Transverse colon (tissue), 4 donors: ENCODE measurements at regions not wholly inside any gene's neighbourhood (a gene's known extent, or its start where the extent isn't known, plus 50 kb on each side); places are given as distances from the start of the nearest gene placed in this dataset.

Source experiments
- DNase-seq: peaks from one replicate; pipeline ENCODE4 v3.0.0-alpha.2; 2019
- H3K27ac ChIP-seq, 4 donors: fragments of 200-600 bp; sonication (generic); 2 replicates each; pipeline ENCODE4 v1.5.1; 2016 to 2018; ENCODE audit warnings: inconsistent platforms in 4 of 4
- H3K27me3 ChIP-seq: fragments of 200-600 bp; sonication (generic); 2 replicates; pipeline ENCODE4 v1.5.1; 2017; ENCODE audit warnings: inconsistent platforms
- H3K36me3 ChIP-seq, 4 donors: fragments of 200-600 bp; sonication (generic); 2 replicates each; pipeline ENCODE4 v1.5.1; 2017 to 2019; ENCODE audit warnings: inconsistent platforms in 4 of 4
- H3K4me1 ChIP-seq, 4 donors: fragments of 200-600 bp; sonication (generic); 2 replicates each; pipeline ENCODE4 v1.5.1; 2017 to 2020; ENCODE audit warnings: inconsistent platforms in 4 of 4
- H3K4me3 ChIP-seq, 4 donors: fragments of 200-600 bp; sonication (generic); 1 replicate in 1 of 4; 2 replicates in 3 of 4; pipeline versions ENCODE4 v1.5.1 to v1.6.1; 2017 to 2019; ENCODE audit warnings: inconsistent platforms in 4 of 4
- H3K9me3 ChIP-seq, 2 donors: fragments of 200-600 bp; sonication (generic); 2 replicates each; pipeline ENCODE4 v1.5.1; 2017 to 2019; ENCODE audit warnings: inconsistent platforms in 2 of 2
- EP300 ChIP-seq: sonication (generic); formaldehyde crosslinking; IDR thresholded peaks from one replicate; pipeline ENCODE4 v1.6.1; 2017; ENCODE audit warnings: antibody characterized with exemption, low read depth
- POLR2A ChIP-seq: fragments of 450-650 bp; IDR thresholded peaks from one replicate; pipeline ENCODE4 v1.6.1; 2016; ENCODE audit warnings: antibody characterized with exemption, mild to moderate bottlenecking, moderate library complexity
- POLR2AphosphoS5 ChIP-seq, 3 donors: sonication (generic); formaldehyde crosslinking; IDR thresholded peaks; one replicate each; pipeline ENCODE4 v1.6.1; 2016; ENCODE audit warnings: antibody characterized with exemption in 3 of 3
- WGBS, 2 donors: methylation state at CpG; one replicate each; pipeline ENCODE4 v1.1.5; 2018; ENCODE audit warnings: low coverage in 1 of 2; 5-methylcytosine and 5-hydroxymethylcytosine counted together
- in situ Hi-C, 4 donors: fragments of 200-750 bp; cut with MboI; loops; one replicate each; pipeline versions ENCODE4 v1.15.0 to v1.15.1; 2017; ENCODE audit warnings: low sequenced_read_pairs in 3 of 4, low pct_ligation_motif_present in 1 of 4, low pct_unique_long_range_greater_than_20kb in 1 of 4
- intact Hi-C: fragments of 100-400 bp; cut with DNase I; formaldehyde crosslinking; loops from one replicate; pipeline ENCODE4 v1.15.1; 2023; ENCODE audit warnings: low total_unique reads
- TF ChIP-seq, protein P1 (sequence below), 5 experiments: fragments of 200-600 bp in 3 of 5; fragments of 450-650 bp in 2 of 5; sonication (generic) in 3 of 5; IDR thresholded peaks; 1 replicate in 2 of 5; 2 replicates in 3 of 5; pipeline ENCODE4 v1.5.1; 2016 to 2017; ENCODE audit warnings: antibody characterized with exemption in 5 of 5, inconsistent platforms in 3 of 5, mild to moderate bottlenecking in 2 of 5, moderate library complexity in 1 of 5

DNA sequence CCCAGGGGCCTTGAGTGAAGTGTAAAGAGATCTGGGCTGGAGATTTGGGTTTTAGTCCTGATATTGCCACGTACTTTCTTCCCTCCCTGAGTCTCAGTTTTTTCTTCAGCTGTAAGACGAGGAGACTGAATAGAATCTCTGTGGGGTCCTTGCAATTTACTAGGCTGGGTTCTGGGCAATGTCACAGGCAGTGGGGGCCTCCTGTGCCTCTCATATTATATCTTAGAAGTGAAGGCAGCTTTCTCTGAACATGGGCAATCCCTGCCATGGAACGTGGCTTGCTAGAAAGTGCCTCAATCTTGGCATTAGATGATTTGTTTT is 62.0 kb upstream of the PTPRJ start:
- no peaks in the 10 kb centered on the region for H3K27me3 ChIP-seq
- H3K4me3 ChIP-seq, result no peak overlapping the region
- no peak for TF ChIP-seq POLR2A
- TF ChIP-seq POLR2AphosphoS5 (IDR thresholded peaks at IDR 0.05), result no peak
- TF ChIP-seq, protein P1, sequence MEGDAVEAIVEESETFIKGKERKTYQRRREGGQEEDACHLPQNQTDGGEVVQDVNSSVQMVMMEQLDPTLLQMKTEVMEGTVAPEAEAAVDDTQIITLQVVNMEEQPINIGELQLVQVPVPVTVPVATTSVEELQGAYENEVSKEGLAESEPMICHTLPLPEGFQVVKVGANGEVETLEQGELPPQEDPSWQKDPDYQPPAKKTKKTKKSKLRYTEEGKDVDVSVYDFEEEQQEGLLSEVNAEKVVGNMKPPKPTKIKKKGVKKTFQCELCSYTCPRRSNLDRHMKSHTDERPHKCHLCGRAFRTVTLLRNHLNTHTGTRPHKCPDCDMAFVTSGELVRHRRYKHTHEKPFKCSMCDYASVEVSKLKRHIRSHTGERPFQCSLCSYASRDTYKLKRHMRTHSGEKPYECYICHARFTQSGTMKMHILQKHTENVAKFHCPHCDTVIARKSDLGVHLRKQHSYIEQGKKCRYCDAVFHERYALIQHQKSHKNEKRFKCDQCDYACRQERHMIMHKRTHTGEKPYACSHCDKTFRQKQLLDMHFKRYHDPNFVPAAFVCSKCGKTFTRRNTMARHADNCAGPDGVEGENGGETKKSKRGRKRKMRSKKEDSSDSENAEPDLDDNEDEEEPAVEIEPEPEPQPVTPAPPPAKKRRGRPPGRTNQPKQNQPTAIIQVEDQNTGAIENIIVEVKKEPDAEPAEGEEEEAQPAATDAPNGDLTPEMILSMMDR (IDR thresholded peaks at IDR 0.05), result no peak
- TF ChIP-seq EP300, result no peak
- in situ Hi-C loops, result no loop called here
- no peaks in the 10 kb centered on the region for H3K9me3 ChIP-seq
- peak overlapping the region; percentile 49 to 65 (median 62) for H3K27ac ChIP-seq
- intact Hi-C loops, result no loop called here
- H3K36me3 ChIP-seq, result no peaks in the 10 kb centered on the region
- DNase-seq, result no peak
- peaks cover 0 to 15% (median 0%) of the 10 kb centered on the region in 4 donors for H3K4me1 ChIP-seq
- WGBS, 2 donors, result 37% methylated on average over 3 of the region's 3 CpGs; no CpG with 5 or more reads in 1 of the 2 donors

GRCh38 chr11:47917599-47918369 is 62.6 kb upstream of the PTPRJ start:
- peaks cover 0 to 15% (median 0%) of the 10 kb centered on the region in 4 donors for H3K4me1 ChIP-seq
- peak; percentile 73 for DNase-seq
- no peak overlapping the region for H3K4me3 ChIP-seq
- no peaks in the 10 kb centered on the region for H3K36me3 ChIP-seq
- 60 to 61% methylated on average over 5 to 11 of the region's 11 CpGs for WGBS, 2 donors
- no peaks in the 10 kb centered on the region for H3K27me3 ChIP-seq
- in situ Hi-C loops (no loop called here), intact Hi-C loops (no loop called here)
- peak overlapping the region; percentile 49 to 65 (median 62) for H3K27ac ChIP-seq
- TF ChIP-seq POLR2AphosphoS5 (IDR thresholded peaks at IDR 0.05), result peak in 2 of 3 donors; percentile 46 to 57
- no peak for TF ChIP-seq POLR2A
- TF ChIP-seq EP300, result no peak
- TF ChIP-seq, protein P1 (IDR thresholded peaks at IDR 0.05), result no peak
- H3K9me3 ChIP-seq, result no peaks in the 10 kb centered on the region

DNA sequence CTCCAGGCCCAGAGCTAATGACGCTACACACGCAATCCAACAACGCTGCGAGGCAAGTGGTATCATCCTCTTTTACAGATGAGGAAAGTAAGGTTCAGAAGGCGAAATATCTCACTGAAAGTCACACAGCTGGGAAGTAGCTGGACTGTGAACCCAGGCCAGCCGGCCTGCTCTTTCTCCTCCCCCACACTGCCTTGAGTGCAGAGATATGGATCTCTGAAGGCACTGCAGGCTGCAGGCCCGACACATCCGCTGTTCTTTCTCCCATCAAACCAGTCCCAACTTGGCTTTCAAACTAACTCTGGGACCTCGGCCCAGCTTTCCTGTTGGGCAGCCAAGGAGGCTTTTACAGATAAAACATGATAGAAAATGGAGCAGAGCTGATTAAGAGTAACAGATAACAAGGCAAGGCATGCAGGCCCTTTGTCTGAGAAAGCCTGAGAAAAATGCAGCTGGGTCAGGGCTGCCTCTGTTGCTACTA is 64.0 kb upstream of the PTPRJ start:
- DNase-seq, result no peak
- Histone ChIP-seq H3K9me3 (no peaks in the 10 kb centered on the region), H3K4me3 (no peak overlapping the region), H3K4me1 (peaks cover 0 to 15% (median 0%) of the 10 kb centered on the region in 4 donors), H3K36me3 (no peaks in the 10 kb centered on the region), H3K27me3 (no peaks in the 10 kb centered on the region), H3K27ac (peak overlapping the region; percentile 49 to 65 (median 62))
- intact Hi-C loops, result no loop called here
- TF ChIP-seq POLR2AphosphoS5 (IDR thresholded peaks at IDR 0.05) (no peak), POLR2A (no peak), EP300 (no peak)
- TF ChIP-seq, protein P1 (IDR thresholded peaks at IDR 0.05), result no peak
- WGBS, 2 donors, result 68 to 81% methylated on average over 2 to 9 of the region's 9 CpGs
- in situ Hi-C loops, result no loop called here

GRCh38 chr11:47915783-47916182 is 64.6 kb upstream of the PTPRJ start:
- Histone ChIP-seq H3K4me3 (no peak overlapping the region), H3K36me3 (no peaks in the 10 kb centered on the region), H3K27me3 (no peaks in the 10 kb centered on the region), H3K4me1 (peaks cover 0 to 15% (median 0%) of the 10 kb centered on the region in 4 donors), H3K9me3 (no peaks in the 10 kb centered on the region), H3K27ac (peak overlapping the region in 3 of 4 donors; percentile 49 to 65 (median 61))
- in situ Hi-C loops (no loop called here), intact Hi-C loops (no loop called here)
- DNase-seq, result no peak
- no peak for TF ChIP-seq POLR2A
- TF ChIP-seq, protein P1 (IDR thresholded peaks at IDR 0.05), result no peak
- no peak for TF ChIP-seq POLR2AphosphoS5 (IDR thresholded peaks at IDR 0.05)
- TF ChIP-seq EP300, result no peak
